GM23338 (cell line): ENCODE measurements at regions not wholly inside any gene's neighbourhood (a gene's known extent, or its start where the extent isn't known, plus 50 kb on each side); places are given as distances from the start of the nearest gene placed in this dataset.

Experiments used
- ATAC-seq: fragments of 200-7000 bp; cut with Tn5 transposase; 3 replicates; pipeline ENCODE4 v1.9.1; 2020
- DNase-seq: peaks from one replicate; pipeline ENCODE4 v3.0.0-alpha.2; 2015; ENCODE audit warnings: low spot score
- H2AFZ ChIP-seq: fragments of 200-600 bp; sonication (generic); 2 replicates; pipeline ENCODE4 v1.8.0; 2016; ENCODE audit warnings: antibody characterized with exemption, mild to moderate bottlenecking, moderate library complexity
- H3F3A ChIP-seq: fragments of 200-600 bp; sonication (generic); replicated peaks from 2 replicates; pipeline ENCODE4 v1.8.0; 2017; ENCODE audit warnings: antibody characterized with exemption, mixed run types, low read depth
- H3K27ac ChIP-seq: fragments of 200-600 bp; sonication (generic); 2 replicates; pipeline ENCODE4 v1.6.1; 2016; ENCODE audit warnings: low read depth
- H3K27me3 ChIP-seq: fragments of 200-600 bp; sonication (generic); 2 replicates; pipeline ENCODE4 v1.8.0; 2016; ENCODE audit warnings: mild to moderate bottlenecking, mixed run types, moderate library complexity; ENCODE audit not compliant: insufficient read depth
- H3K36me3 ChIP-seq: fragments of 200-600 bp; sonication (generic); 2 replicates; pipeline ENCODE4 v1.8.0; 2016; ENCODE audit warnings: mild to moderate bottlenecking; ENCODE audit not compliant: insufficient read depth
- H3K4me1 ChIP-seq: fragments of 200-600 bp; sonication (generic); 2 replicates; pipeline ENCODE4 v1.8.0; 2016; ENCODE audit warnings: mild to moderate bottlenecking, moderate library complexity; ENCODE audit not compliant: insufficient read depth
- H3K4me2 ChIP-seq: fragments of 200-600 bp; sonication (generic); 2 replicates; pipeline ENCODE4 v1.7.1; 2017; ENCODE audit warnings: mixed run types
- H3K4me3 ChIP-seq: fragments of 200-600 bp; sonication (generic); 2 replicates; pipeline ENCODE4 v1.6.1; 2016; ENCODE audit warnings: mixed run types
- H3K79me2 ChIP-seq: fragments of 200-600 bp; sonication (generic); replicated peaks from 2 replicates; pipeline ENCODE4 v1.8.0; 2017; ENCODE audit warnings: mild to moderate bottlenecking; ENCODE audit not compliant: insufficient read depth
- H3K9me2 ChIP-seq: fragments of 200-600 bp; sonication (generic); 2 replicates; pipeline ENCODE4 v1.8.0; 2017; ENCODE audit not compliant: insufficient read depth
- H4K20me1 ChIP-seq: fragments of 200-600 bp; sonication (generic); replicated peaks from 2 replicates; pipeline ENCODE4 v1.8.0; 2017; ENCODE audit warnings: mild to moderate bottlenecking; ENCODE audit not compliant: insufficient read depth
- H3K27ac Mint-ChIP-seq: 2 replicates; pipeline ENCODE4 v1.8.0; 2020; ENCODE audit warnings: inconsistent platforms, mild to moderate bottlenecking, moderate library complexity, mixed read lengths
- H3K27me3 Mint-ChIP-seq: 3 replicates; pipeline ENCODE4 v1.8.0; 2022; ENCODE audit warnings: low read depth, mild to moderate bottlenecking, moderate library complexity, mixed read lengths, inconsistent platforms; ENCODE audit not compliant: insufficient read depth, poor library complexity
- H3K36me3 Mint-ChIP-seq: 3 replicates; pipeline ENCODE4 v1.8.0; 2021; ENCODE audit warnings: low read depth, mild to moderate bottlenecking, inconsistent platforms, moderate library complexity, mixed read lengths
- H3K4me1 Mint-ChIP-seq: 3 replicates; pipeline ENCODE4 v1.8.0; 2020; ENCODE audit warnings: mild to moderate bottlenecking, inconsistent platforms, mixed read lengths
- H3K4me3 Mint-ChIP-seq: 3 replicates; pipeline ENCODE4 v1.8.0; 2021; ENCODE audit warnings: moderate library complexity, mild to moderate bottlenecking, inconsistent platforms, mixed read lengths
- H3K9me3 Mint-ChIP-seq: 3 replicates; pipeline ENCODE4 v1.8.0; 2020; ENCODE audit warnings: moderate library complexity, mild to moderate bottlenecking, inconsistent platforms, mixed read lengths
- CREB1 ChIP-seq: fragments of 250-450 bp; sonication (Bioruptor Pico); IDR thresholded peaks from 2 replicates; pipeline ENCODE4 v1.5.0; 2020; ENCODE audit warnings: low read depth, mild to moderate bottlenecking, moderate library complexity
- CTCF ChIP-seq, 2 experiments: fragments of 200-600 bp in 1 of 2; sonication (generic) in 1 of 2; conservative IDR thresholded peaks; 2 replicates each; pipeline versions ENCODE4 v1.5.1 to v1.6.1; 2016 to 2017; ENCODE audit warnings: antibody characterized with exemption in 2 of 2, low read depth in 2 of 2, mild to moderate bottlenecking in 2 of 2, moderate library complexity in 1 of 2
- ETS1 ChIP-seq: IDR thresholded peaks from 2 replicates; pipeline ENCODE4 v1.6.1; 2016; ENCODE audit warnings: antibody characterized with exemption
- EZH2 ChIP-seq: fragments of 200-600 bp; sonication (generic); IDR thresholded peaks from one replicate; pipeline ENCODE4 v1.8.0; 2017; ENCODE audit warnings: antibody characterized with exemption, mild to moderate bottlenecking, low read depth; ENCODE audit not compliant: unreplicated experiment
- EZH2phosphoT487 ChIP-seq: fragments of 200-600 bp; sonication (generic); IDR thresholded peaks from one replicate; pipeline ENCODE4 v1.8.1; 2018; ENCODE audit warnings: antibody characterized with exemption; ENCODE audit not compliant: unreplicated experiment
- JUNB ChIP-seq: IDR thresholded peaks from one replicate; pipeline ENCODE4 v1.6.1; 2016; ENCODE audit warnings: antibody characterized with exemption; ENCODE audit not compliant: unreplicated experiment
- NANOG ChIP-seq: IDR thresholded peaks from 2 replicates; pipeline ENCODE4 v1.6.1; 2016; ENCODE audit warnings: antibody characterized with exemption, borderline replicate concordance
- POLR2AphosphoS5 ChIP-seq: IDR thresholded peaks from 2 replicates; pipeline ENCODE4 v1.6.1; 2016; ENCODE audit warnings: antibody characterized with exemption, low read depth
- REST ChIP-seq: IDR thresholded peaks from one replicate; pipeline ENCODE4 v1.6.1; 2018; ENCODE audit warnings: antibody characterized with exemption; ENCODE audit not compliant: unreplicated experiment
- STAT1 ChIP-seq: IDR thresholded peaks from one replicate; pipeline ENCODE4 v1.6.1; 2016; ENCODE audit warnings: antibody characterized with exemption; ENCODE audit not compliant: unreplicated experiment
- ZNF114 ChIP-seq: fragments of 250-450 bp; sonication (Bioruptor Pico); IDR thresholded peaks from 2 replicates; pipeline ENCODE4 v1.5.0; 2020; ENCODE audit warnings: mild to moderate bottlenecking, moderate library complexity
- ZNF331 ChIP-seq: fragments of 250-450 bp; sonication (Bioruptor Pico); IDR thresholded peaks from 2 replicates; pipeline ENCODE4 v1.5.0; 2020; ENCODE audit warnings: low read depth, mild to moderate bottlenecking, moderate library complexity
- ZNF462 ChIP-seq: fragments of 250-450 bp; sonication (Bioruptor Pico); IDR thresholded peaks from 2 replicates; pipeline ENCODE4 v1.5.0; 2020; ENCODE audit warnings: mild to moderate bottlenecking, moderate library complexity

- Mint-ChIP-seq H3K4me3 (no peak overlapping the region), H3K27ac (no peak overlapping the region), H3K36me3 (no peaks in the 10 kb centered on the region), H3K27me3 (peaks cover 6% of the 10 kb centered on the region), H3K9me3 (no peaks in the 10 kb centered on the region), H3K4me1 (no peaks in the 10 kb centered on the region)
- no peak for ATAC-seq
- Histone ChIP-seq H2AFZ (no peak overlapping the region), H3K27me3 (no peaks in the 10 kb centered on the region), H3K4me2 (no peak overlapping the region), H3K79me2 (no peaks in the 10 kb centered on the region), H3K4me3 (no peak overlapping the region), H3K9me2 (peaks cover 24% of the 10 kb centered on the region), H3K36me3 (no peaks in the 10 kb centered on the region), H4K20me1 (no peaks in the 10 kb centered on the region), H3F3A (no peaks in the 10 kb centered on the region), H3K27ac (no peak overlapping the region), H3K4me1 (no peaks in the 10 kb centered on the region)
- DNase-seq = no peak
- no peak for TF ChIP-seq NANOG
- TF ChIP-seq POLR2AphosphoS5 = no peak
- no peak for TF ChIP-seq EZH2
- TF ChIP-seq ZNF331 (CRISPR knock-in tag) = no peak
- no peak for TF ChIP-seq EZH2phosphoT487
- no peak for TF ChIP-seq CREB1
- TF ChIP-seq JUNB = no peak
- TF ChIP-seq REST = no peak
- TF ChIP-seq ZNF114 = no peak
- TF ChIP-seq STAT1 = no peak
- no peak for TF ChIP-seq ZNF462 (CRISPR knock-in tag)
- TF ChIP-seq ETS1 = no peak
- TF ChIP-seq CTCF (conservative IDR thresholded peaks at IDR 0.05; ENCODE audit: low read depth in 2 of 2) = no peak
Measured at GRCh38 chr2:45119038-45119437, 109.8 kb upstream of the SIX2 start.
